HepG2 (cell line): ENCODE measurements at regions not wholly inside any gene's neighbourhood (a gene's known extent, or its start where the extent isn't known, plus 50 kb on each side); places are given as distances from the start of the nearest gene placed in this dataset.

ENCODE experiments used
- ATAD3A ChIP-seq: sonication (generic); formaldehyde crosslinking; IDR thresholded peaks from 2 replicates; pipeline ENCODE4 v1.4.0; 2020; ENCODE audit warnings: missing genetic modification reagents
- BATF2 ChIP-seq: sonication (generic); formaldehyde crosslinking; IDR thresholded peaks from 2 replicates; pipeline ENCODE4 v1.8.0; 2022; ENCODE audit warnings: mild to moderate bottlenecking, missing genetic modification reagents, moderate library complexity
- CSRNP2 ChIP-seq: sonication (generic); formaldehyde crosslinking; conservative IDR thresholded peaks from 2 replicates; pipeline ENCODE4 v1.8.0; 2022; ENCODE audit warnings: low read depth, missing genetic modification reagents
- E2F2 ChIP-seq: sonication (generic); formaldehyde crosslinking; IDR thresholded peaks from 2 replicates; pipeline ENCODE4 v1.4.0; 2020; ENCODE audit warnings: missing genetic modification reagents, borderline replicate concordance
- ELF3 ChIP-seq: IDR thresholded peaks from 2 replicates; pipeline ENCODE4 v1.6.1; 2016; ENCODE audit warnings: missing genetic modification reagents, missing compliant biosample characterization
- GATAD1 ChIP-seq: IDR thresholded peaks from 2 replicates; pipeline ENCODE4 v1.6.1; 2016; ENCODE audit warnings: missing genetic modification reagents, missing compliant biosample characterization
- HDAC6 ChIP-seq: fragments of 200-600 bp; sonication (generic); IDR thresholded peaks from 2 replicates; pipeline ENCODE4 v1.7.0; 2017; ENCODE audit warnings: mild to moderate bottlenecking, antibody characterized with exemption, low read length, low read depth
- MBNL3 ChIP-seq: fragments of 250-450 bp; sonication (Bioruptor Pico); conservative IDR thresholded peaks from 2 replicates; pipeline ENCODE4 v1.8.0; 2022; ENCODE audit warnings: mild to moderate bottlenecking, inconsistent platforms
- NFE2L1 ChIP-seq: sonication (generic); formaldehyde crosslinking; IDR thresholded peaks from 2 replicates; pipeline ENCODE4 v1.4.0; 2020; ENCODE audit warnings: missing genetic modification reagents, mild to moderate bottlenecking, borderline replicate concordance
- REL ChIP-seq: sonication (generic); formaldehyde crosslinking; conservative IDR thresholded peaks from 2 replicates; pipeline ENCODE4 v1.8.0; 2022; ENCODE audit warnings: mild to moderate bottlenecking, missing genetic modification reagents, moderate library complexity
- REXO4 ChIP-seq: sonication (generic); formaldehyde crosslinking; IDR thresholded peaks from 2 replicates; pipeline ENCODE4 v1.8.0; 2022; ENCODE audit warnings: missing genetic modification reagents, mild to moderate bottlenecking, borderline replicate concordance
- SMAD9 ChIP-seq: sonication (generic); formaldehyde crosslinking; IDR thresholded peaks from 2 replicates; pipeline ENCODE4 v1.5.1; 2020; ENCODE audit warnings: mild to moderate bottlenecking, missing genetic modification reagents
- ZHX2 ChIP-seq, 2 experiments: sonication (generic) in 1 of 2; formaldehyde crosslinking in 1 of 2; IDR thresholded peaks; 2 replicates each; pipeline versions ENCODE4 v1.6.1 to v1.9.0; 2014 to 2022; ENCODE audit warnings: antibody characterized with exemption in 1 of 2, borderline replicate concordance in 1 of 2, inconsistent platforms in 1 of 2, low read depth in 1 of 2, missing genetic modification reagents in 1 of 2
- ZNF20 ChIP-seq: sonication (generic); formaldehyde crosslinking; IDR thresholded peaks from 2 replicates; pipeline ENCODE4 v1.4.0; 2020; ENCODE audit warnings: mild to moderate bottlenecking, moderate library complexity, missing genetic modification reagents
- ZNF720 ChIP-seq: sonication (generic); formaldehyde crosslinking; IDR thresholded peaks from 2 replicates; pipeline ENCODE4 v1.4.0; 2020; ENCODE audit warnings: missing genetic modification reagents
- TF ChIP-seq, protein P1 (sequence below): sonication (generic); formaldehyde crosslinking; conservative IDR thresholded peaks from 2 replicates; pipeline ENCODE4 v1.8.0; 2022; ENCODE audit warnings: mild to moderate bottlenecking, moderate library complexity, missing genetic modification reagents
- TF ChIP-seq, protein P2 (sequence below): sonication (generic); formaldehyde crosslinking; IDR thresholded peaks from 2 replicates; pipeline ENCODE4 v1.8.1; 2023; ENCODE audit warnings: missing genetic modification reagents, mild to moderate bottlenecking, borderline replicate concordance

DNA sequence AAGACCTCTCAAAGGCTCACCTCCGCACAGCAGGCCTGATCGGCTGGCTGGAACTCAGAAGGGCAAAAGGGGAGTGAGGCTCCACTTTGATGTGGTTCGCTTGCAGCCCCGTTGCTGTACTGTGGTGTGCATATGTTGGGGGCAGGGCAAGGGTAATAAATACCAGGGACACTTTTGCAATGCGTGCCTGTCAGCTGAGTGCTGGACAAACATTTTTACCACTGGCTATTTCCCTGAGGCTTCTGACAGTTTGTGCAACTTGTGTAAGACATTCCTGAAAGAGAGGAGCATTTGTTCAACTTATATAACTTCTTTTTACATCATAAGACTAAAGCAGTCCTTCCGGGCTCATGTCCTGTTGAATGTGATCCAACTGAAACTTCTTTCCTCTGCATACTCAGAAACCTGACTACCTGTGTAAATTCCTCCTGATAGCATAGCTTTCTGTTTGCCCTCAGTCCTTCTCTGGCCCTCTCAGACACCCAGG lies 82.3 kb downstream of the SPRY1 start (continued):
- TF ChIP-seq HDAC6: no peak
- TF ChIP-seq, protein P1, sequence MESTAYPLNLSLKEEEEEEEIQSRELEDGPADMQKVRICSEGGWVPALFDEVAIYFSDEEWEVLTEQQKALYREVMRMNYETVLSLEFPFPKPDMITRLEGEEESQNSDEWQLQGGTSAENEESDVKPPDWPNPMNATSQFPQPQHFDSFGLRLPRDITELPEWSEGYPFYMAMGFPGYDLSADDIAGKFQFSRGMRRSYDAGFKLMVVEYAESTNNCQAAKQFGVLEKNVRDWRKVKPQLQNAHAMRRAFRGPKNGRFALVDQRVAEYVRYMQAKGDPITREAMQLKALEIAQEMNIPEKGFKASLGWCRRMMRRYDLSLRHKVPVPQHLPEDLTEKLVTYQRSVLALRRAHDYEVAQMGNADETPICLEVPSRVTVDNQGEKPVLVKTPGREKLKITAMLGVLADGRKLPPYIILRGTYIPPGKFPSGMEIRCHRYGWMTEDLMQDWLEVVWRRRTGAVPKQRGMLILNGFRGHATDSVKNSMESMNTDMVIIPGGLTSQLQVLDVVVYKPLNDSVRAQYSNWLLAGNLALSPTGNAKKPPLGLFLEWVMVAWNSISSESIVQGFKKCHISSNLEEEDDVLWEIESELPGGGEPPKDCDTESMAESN (CRISPR knock-in tag): peak; percentile 98
- TF ChIP-seq E2F2: no peak
- TF ChIP-seq ATAD3A: no peak
- no peak for TF ChIP-seq MBNL3 (CRISPR knock-in tag)
- peak; percentile 82 for TF ChIP-seq GATAD1 (CRISPR knock-in tag)
- no peak for TF ChIP-seq REXO4 (CRISPR knock-in tag)
- TF ChIP-seq ZNF20 (CRISPR knock-in tag): no peak
- TF ChIP-seq REL (CRISPR knock-in tag): no peak
- peak; percentile 67; the same call in 1 of the 2 replicates for TF ChIP-seq ZHX2 (IDR thresholded peaks at IDR 0.05; ENCODE audit: low read depth)
- no peak; the same call in 1 of the 2 replicates for TF ChIP-seq ZHX2 (CRISPR knock-in tag; IDR thresholded peaks at IDR 0.05; ENCODE audit: borderline replicate concordance)
- TF ChIP-seq ELF3 (CRISPR knock-in tag): peak; percentile 99
- TF ChIP-seq ZNF720 (CRISPR knock-in tag): peak; percentile 48; the same call in 1 of the 2 replicates
- no peak for TF ChIP-seq NFE2L1 (CRISPR knock-in tag)
- TF ChIP-seq BATF2 (CRISPR knock-in tag): no peak; the same call in 1 of the 2 replicates
- TF ChIP-seq SMAD9 (CRISPR knock-in tag): no peak
- TF ChIP-seq, protein P2, sequence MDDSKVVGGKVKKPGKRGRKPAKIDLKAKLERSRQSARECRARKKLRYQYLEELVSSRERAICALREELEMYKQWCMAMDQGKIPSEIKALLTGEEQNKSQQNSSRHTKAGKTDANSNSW (CRISPR knock-in tag): peak; percentile 42; the same call in 1 of the 2 replicates
- TF ChIP-seq CSRNP2 (CRISPR knock-in tag): no peak
